DND-41 (cell line): ENCODE measurements at regions not wholly inside any gene's neighbourhood (a gene's known extent, or its start where the extent isn't known, plus 50 kb on each side); places are given as distances from the start of the nearest gene placed in this dataset.

ENCODE experiments used
- ATAC-seq: fragments of 200-7000 bp; cut with Tn5 transposase; 3 replicates; pipeline ENCODE4 v1.9.1; 2021; ENCODE audit warnings: low read depth; ENCODE audit not compliant: insufficient read depth
- DNase-seq: peaks from one replicate; pipeline ENCODE4 v3.0.0-alpha.2; 2020
- H2AFZ ChIP-seq: 2 replicates; pipeline ENCODE4 v1.6.0; 2012; ENCODE audit warnings: low read depth, low read length
- H3K27ac ChIP-seq: 2 replicates; pipeline ENCODE4 v1.5.1; 2012; ENCODE audit warnings: low read length, inconsistent platforms
- H3K27me3 ChIP-seq: fragments of 200-600 bp; sonication (generic); 2 replicates; pipeline ENCODE4 v1.6.0; 2012; ENCODE audit warnings: low read length, mild to moderate bottlenecking, inconsistent platforms; ENCODE audit not compliant: insufficient read depth, poor library complexity
- H3K36me3 ChIP-seq: 2 replicates; pipeline ENCODE4 v1.5.1; 2012; ENCODE audit warnings: low read length, inconsistent platforms; ENCODE audit not compliant: insufficient read depth
- H3K4me1 ChIP-seq: 2 replicates; pipeline ENCODE4 v1.5.1; 2012; ENCODE audit warnings: mild to moderate bottlenecking, low read length; ENCODE audit not compliant: insufficient read depth
- H3K4me2 ChIP-seq: 2 replicates; pipeline ENCODE4 v1.6.0; 2012; ENCODE audit warnings: mild to moderate bottlenecking, moderate library complexity, low read length, inconsistent platforms; ENCODE audit not compliant: insufficient read depth
- H3K4me3 ChIP-seq, 2 experiments: fragments of 200-600 bp in 1 of 2; shearing (Covaris generic) in 1 of 2; 2 replicates each; pipeline ENCODE4 v1.5.1; 2012 to 2016; ENCODE audit warnings: inconsistent platforms in 2 of 2, low read length in 2 of 2, mild to moderate bottlenecking in 2 of 2, low read depth in 1 of 2, moderate library complexity in 1 of 2
- H3K79me2 ChIP-seq: 2 replicates; pipeline ENCODE4 v1.6.0; 2012; ENCODE audit warnings: low read length, inconsistent platforms; ENCODE audit not compliant: insufficient read depth
- H3K9ac ChIP-seq: 2 replicates; pipeline ENCODE4 v1.6.0; 2012; ENCODE audit warnings: low read depth, mild to moderate bottlenecking, inconsistent platforms, low read length, moderate library complexity
- H3K9me3 ChIP-seq: 2 replicates; pipeline ENCODE4 v1.5.1; 2012; ENCODE audit warnings: low read length, moderate library complexity, mild to moderate bottlenecking, inconsistent platforms; ENCODE audit not compliant: insufficient read depth, severe bottlenecking
- H4K20me1 ChIP-seq: 2 replicates; pipeline ENCODE4 v1.6.0; 2012; ENCODE audit warnings: low read length; ENCODE audit not compliant: insufficient read depth
- CTCF ChIP-seq: IDR thresholded peaks from 2 replicates; pipeline ENCODE4 v1.5.1; 2012; ENCODE audit warnings: borderline replicate concordance, low read length, moderate library complexity, mild to moderate bottlenecking; ENCODE audit not compliant: poor library complexity, severe bottlenecking; ENCODE audit errors: extremely low read depth
- EZH2 ChIP-seq: IDR thresholded peaks from 3 replicates; pipeline ENCODE4 v1.6.1; 2012; ENCODE audit warnings: borderline replicate concordance, low read depth, mild to moderate bottlenecking, moderate library complexity, low read length, inconsistent platforms; ENCODE audit not compliant: severe bottlenecking

DNA sequence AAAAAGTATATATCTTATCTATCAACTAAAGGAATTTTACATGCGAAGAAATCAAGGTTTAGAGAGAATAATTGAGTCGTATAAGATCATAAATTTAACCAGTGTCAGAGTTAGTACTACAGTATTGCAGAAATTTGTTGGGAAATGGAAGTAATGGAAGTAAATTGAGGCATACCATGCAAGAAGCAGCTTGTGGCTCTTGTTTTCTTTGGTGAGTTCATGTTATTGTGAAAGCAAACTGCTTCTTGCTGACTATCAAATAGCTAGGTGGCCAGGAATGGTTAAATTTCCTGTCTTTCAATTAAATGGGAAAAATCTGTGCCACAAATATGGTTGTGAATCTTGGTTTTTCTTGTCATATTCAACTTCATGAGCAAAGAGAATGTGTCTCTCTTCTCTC, 652.7 kb downstream of the LMO4 start:
- no peaks in the 10 kb centered on the region for H3K36me3 ChIP-seq
- no peaks in the 10 kb centered on the region for H4K20me1 ChIP-seq
- no peaks in the 10 kb centered on the region for H3K4me1 ChIP-seq
- H3K27ac ChIP-seq: no peak overlapping the region
- DNase-seq (no peak), ATAC-seq (no peak)
- H3K4me3 ChIP-seq: no peak overlapping the region
- peaks cover 22% of the 10 kb centered on the region for H3K27me3 ChIP-seq
- no peaks in the 10 kb centered on the region for H3K9me3 ChIP-seq
- no peak overlapping the region for H3K4me2 ChIP-seq
- H3K9ac ChIP-seq: no peak overlapping the region
- H2AFZ ChIP-seq: no peak overlapping the region
- no peaks in the 10 kb centered on the region for H3K79me2 ChIP-seq
- TF ChIP-seq EZH2: no peak

DNA sequence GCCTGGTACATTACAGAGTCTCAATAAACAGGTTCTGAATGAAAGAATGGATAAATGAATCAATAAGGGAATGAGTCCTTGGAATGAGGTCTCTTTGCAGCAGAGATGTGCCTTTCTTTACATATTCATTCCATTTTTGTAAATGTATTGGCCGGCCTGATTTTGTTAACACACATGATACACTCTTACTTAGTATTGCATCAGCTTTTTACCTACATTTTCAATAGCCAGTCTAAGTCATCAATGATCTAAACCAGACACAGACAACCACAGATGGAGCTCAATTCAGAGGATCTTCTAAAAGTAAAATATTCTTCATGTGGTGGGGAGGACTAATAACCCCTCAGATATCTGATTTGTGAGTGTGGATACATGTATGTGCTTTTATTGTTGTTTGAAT, 653.1 kb downstream of the LMO4 start:
- Histone ChIP-seq H3K9ac (no peak overlapping the region), H3K27ac (no peak overlapping the region), H3K36me3 (no peaks in the 10 kb centered on the region), H3K9me3 (no peaks in the 10 kb centered on the region), H2AFZ (no peak overlapping the region), H3K4me2 (no peak overlapping the region), H3K79me2 (no peaks in the 10 kb centered on the region), H3K4me3 (no peak overlapping the region), H3K4me1 (no peaks in the 10 kb centered on the region), H3K27me3 (peaks cover 23% of the 10 kb centered on the region), H4K20me1 (no peaks in the 10 kb centered on the region)
- DNase-seq (no peak), ATAC-seq (no peak)
- no peak for TF ChIP-seq EZH2
- TF ChIP-seq CTCF: no peak

GRCh38 chr1:87983841-87984240, 655.2 kb downstream of the LMO4 start:
- Histone ChIP-seq H3K27me3 (peaks cover 23% of the 10 kb centered on the region), H4K20me1 (no peaks in the 10 kb centered on the region), H3K27ac (no peak overlapping the region), H3K9ac (no peak overlapping the region), H3K4me2 (no peak overlapping the region), H3K9me3 (no peaks in the 10 kb centered on the region), H3K79me2 (no peaks in the 10 kb centered on the region), H3K4me3 (no peak overlapping the region), H3K36me3 (no peaks in the 10 kb centered on the region), H2AFZ (no peak overlapping the region), H3K4me1 (no peaks in the 10 kb centered on the region)
- ATAC-seq: no peak
- TF ChIP-seq CTCF (no peak), EZH2 (no peak)
- no peak for DNase-seq

GRCh38 chr1:87985071-87985470, 656.4 kb downstream of the LMO4 start:
- no peaks in the 10 kb centered on the region for H4K20me1 ChIP-seq
- no peaks in the 10 kb centered on the region for H3K79me2 ChIP-seq

More at GRCh38 chr1:87985071-87985470, 656.4 kb downstream of the LMO4 start:
- Histone ChIP-seq H3K9ac (no peak overlapping the region), H3K4me2 (no peak overlapping the region), H2AFZ (no peak overlapping the region), H3K27ac (no peak overlapping the region), H3K4me1 (no peaks in the 10 kb centered on the region), H3K9me3 (no peaks in the 10 kb centered on the region), H3K27me3 (peaks cover 18% of the 10 kb centered on the region), H3K36me3 (no peaks in the 10 kb centered on the region), H3K4me3 (no peak overlapping the region)
- TF ChIP-seq EZH2 (no peak), CTCF (no peak)
- no peak for ATAC-seq
- DNase-seq: no peak
